Liver (tissue), 3 donors: ENCODE measurements at regions not wholly inside any gene's neighbourhood (a gene's known extent, or its start where the extent isn't known, plus 50 kb on each side); places are given as distances from the start of the nearest gene placed in this dataset.

ENCODE experiments used
- ATF3 ChIP-seq: IDR thresholded peaks from 2 replicates; pipeline ENCODE4 v1.6.1; 2016; ENCODE audit warnings: antibody characterized with exemption
- CTCF ChIP-seq: fragments of 150-350 bp; IDR thresholded peaks from 2 replicates; pipeline ENCODE4 v1.5.1; 2017; ENCODE audit warnings: improper control_type of control experiment, low read depth, low read length; ENCODE audit not compliant: missing input control
- EGR1 ChIP-seq, 2 donors: IDR thresholded peaks; 2 replicates each; pipeline ENCODE4 v1.6.1; 2016 to 2018; ENCODE audit warnings: antibody characterized with exemption in 2 of 2, low read depth in 2 of 2
- JUND ChIP-seq, 2 donors: IDR thresholded peaks; 2 replicates each; pipeline ENCODE4 v1.6.1; 2016; ENCODE audit warnings: antibody characterized with exemption in 2 of 2
- RAD21 ChIP-seq, 2 donors: IDR thresholded peaks; 2 replicates each; pipeline ENCODE4 v1.6.1; 2016; ENCODE audit warnings: antibody characterized with exemption in 2 of 2, mild to moderate bottlenecking in 2 of 2
- REST ChIP-seq: IDR thresholded peaks from 2 replicates; pipeline ENCODE4 v1.6.1; 2016; ENCODE audit warnings: antibody characterized with exemption, mild to moderate bottlenecking
- RXRA ChIP-seq, 2 donors: IDR thresholded peaks; 2 replicates each; pipeline ENCODE4 v1.6.1; 2017 to 2018; ENCODE audit warnings: antibody characterized with exemption in 2 of 2, mild to moderate bottlenecking in 1 of 2
- SP1 ChIP-seq: IDR thresholded peaks from 2 replicates; pipeline ENCODE4 v1.6.1; 2018; ENCODE audit warnings: antibody characterized with exemption, mild to moderate bottlenecking
- TAF1 ChIP-seq: conservative IDR thresholded peaks from 2 replicates; pipeline ENCODE4 v1.6.1; 2016; ENCODE audit warnings: antibody characterized with exemption, mild to moderate bottlenecking
- YY1 ChIP-seq: IDR thresholded peaks from 2 replicates; pipeline ENCODE4 v1.6.1; 2016; ENCODE audit warnings: antibody characterized with exemption, mild to moderate bottlenecking
- donor health status: healthy.
- donor health status: healthy.

- TF ChIP-seq EGR1 (IDR thresholded peaks at IDR 0.05; ENCODE audit: low read depth in 2 of 2) = no peak
- no peak for TF ChIP-seq CTCF
- TF ChIP-seq RAD21 (IDR thresholded peaks at IDR 0.05) = no peak
- no peak for TF ChIP-seq ATF3
- TF ChIP-seq YY1 = no peak
- no peak for TF ChIP-seq TAF1
- TF ChIP-seq REST = no peak
- TF ChIP-seq SP1 = no peak
- TF ChIP-seq JUND (IDR thresholded peaks at IDR 0.05) = no peak
- no peak for TF ChIP-seq RXRA (IDR thresholded peaks at IDR 0.05)
Observed at GRCh38 chr10:131571865-131572264, 260.3 kb upstream of the TCERG1L start.
